ENCODE measurements at regions not wholly inside any gene's neighbourhood (a gene's known extent, or its start where the extent isn't known, plus 50 kb on each side); places are given as distances from the start of the nearest gene placed in this dataset.

DNA sequence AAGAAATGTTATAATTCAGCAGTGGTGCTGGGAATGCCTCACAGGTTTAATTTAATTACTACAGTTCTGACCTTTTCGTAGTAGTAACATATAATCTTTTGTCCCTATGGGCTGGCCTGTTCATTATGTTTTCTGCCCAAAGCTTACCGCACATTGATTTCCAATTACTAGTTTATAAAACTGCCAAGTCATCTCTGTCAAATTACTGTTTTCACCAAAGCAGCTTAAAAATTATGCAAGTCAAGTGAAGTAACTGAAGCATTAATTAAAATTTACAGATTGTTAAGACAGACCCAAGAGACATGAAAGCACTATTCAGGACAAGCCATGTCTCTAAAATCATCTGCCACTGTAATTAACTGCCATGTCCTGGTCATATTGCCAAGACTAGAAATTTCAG is 93.9 kb upstream of the FTMT start:
- no peak for DNase-seq

DNA sequence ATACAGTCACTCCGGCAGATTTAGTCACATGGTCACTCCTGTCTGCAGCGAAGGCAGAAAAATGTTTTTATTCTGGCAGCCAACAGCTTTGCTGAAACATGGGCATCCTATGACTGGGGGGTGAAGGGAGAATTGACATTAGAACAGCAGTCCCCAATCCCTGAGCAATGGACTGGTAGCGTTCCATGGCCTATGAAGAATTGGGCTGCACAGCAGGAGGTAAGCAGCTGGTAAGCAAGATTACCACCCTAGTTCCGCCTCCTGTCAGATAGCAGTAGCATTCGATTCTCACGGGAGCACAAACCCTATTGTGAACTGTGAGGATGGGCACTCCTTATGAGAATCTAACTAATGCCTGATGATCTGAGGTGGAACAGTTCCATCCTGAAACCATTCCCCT is 93.1 kb upstream of the FTMT start:
- DNase-seq = no peak

DNA sequence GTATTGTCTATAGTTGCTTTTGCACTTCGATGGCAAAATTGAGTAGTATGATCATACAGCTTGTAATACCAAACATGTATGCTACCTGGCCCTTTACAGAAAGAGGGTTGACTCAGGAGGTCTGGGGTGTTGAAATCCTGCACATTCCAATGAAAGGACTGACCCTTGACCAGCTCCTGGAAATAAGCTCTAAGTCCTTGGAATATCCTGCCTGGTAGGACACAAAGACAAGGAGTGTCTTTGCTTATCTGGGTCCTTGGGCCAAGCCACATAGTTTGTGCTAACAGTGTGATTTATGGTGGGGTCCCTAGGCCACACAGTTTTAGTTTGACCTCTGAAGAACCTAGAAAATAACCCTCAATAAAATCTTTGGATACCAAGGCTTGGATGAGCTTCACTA is 89.3 kb upstream of the FTMT start:
- DNase-seq = no peak

DNA sequence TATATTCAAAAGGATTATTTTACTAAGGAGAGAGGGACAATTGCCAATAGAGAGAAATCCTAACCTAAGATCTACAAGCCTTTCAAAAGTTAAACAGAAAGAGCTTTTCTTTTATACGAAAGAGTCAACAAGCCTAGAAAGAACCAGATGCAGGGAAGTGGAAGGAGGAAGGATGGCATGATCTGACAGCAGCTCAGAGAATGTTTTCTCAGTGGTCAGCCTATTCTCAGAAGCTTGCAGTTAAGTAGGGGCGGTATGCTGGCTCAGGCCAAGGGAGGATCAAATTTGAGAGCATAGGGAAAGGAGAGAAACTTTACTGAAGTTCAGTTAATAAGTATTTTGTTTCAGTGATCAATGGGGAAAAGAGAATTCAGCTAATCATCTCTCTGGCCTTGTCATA is 88.0 kb upstream of the FTMT start:
- no peak for DNase-seq

DNA sequence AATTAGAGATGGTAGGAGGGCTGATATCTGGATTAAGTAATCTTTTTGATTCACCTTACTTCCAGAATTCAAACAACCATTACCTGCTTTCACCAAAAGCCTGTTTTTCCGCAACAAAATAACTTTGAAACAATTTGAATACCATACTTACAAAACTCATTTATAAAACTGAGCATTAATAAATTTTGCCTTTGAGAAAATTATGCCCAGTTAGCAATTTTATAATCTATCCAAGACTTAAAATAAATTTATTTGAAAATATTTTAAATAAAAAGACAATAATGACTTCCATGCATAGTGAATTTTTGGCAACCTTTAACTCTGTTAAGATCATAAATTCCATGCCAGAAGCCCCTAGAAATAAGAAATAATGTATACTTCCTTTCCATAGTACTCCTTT is 71.3 kb upstream of the FTMT start:
- no peak for DNase-seq

DNA sequence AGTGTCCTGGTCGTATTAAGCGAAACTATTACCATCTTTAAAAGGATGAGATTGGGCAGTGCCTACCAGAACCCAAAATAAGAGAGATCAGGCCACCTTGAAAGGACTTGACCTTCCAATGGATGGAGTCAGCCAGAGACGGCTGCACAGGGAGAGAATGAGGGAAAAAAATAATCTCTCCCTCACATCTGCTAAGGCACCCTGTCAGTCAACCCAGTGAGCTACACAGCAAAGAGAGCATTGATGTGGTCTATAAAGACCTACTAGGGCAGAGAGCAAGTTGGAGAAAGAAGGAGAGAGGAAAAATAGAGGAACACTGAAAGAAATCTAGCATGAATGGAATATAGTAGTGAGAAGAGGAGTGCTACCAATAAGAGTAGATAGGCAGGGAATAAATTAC is 68.0 kb upstream of the FTMT start:
- DNase-seq = no peak

DNA sequence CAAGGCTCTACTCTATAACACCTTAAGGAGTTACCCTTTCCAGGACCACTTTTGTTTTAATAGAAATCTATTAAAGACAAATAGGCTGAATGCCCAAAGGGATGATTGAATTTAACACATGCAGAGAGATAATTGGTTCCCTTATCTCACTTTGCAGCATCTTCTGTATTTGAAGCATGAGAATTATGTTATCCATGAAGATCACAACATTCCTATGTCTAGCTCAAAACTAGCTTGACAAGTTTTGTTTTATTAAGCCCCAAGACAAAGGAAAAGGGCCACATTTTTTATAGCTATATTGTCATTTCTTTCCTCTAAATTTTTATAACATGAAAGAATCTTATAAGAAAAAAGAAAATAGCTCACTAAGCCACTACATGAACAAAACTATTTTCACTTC is 57.9 kb upstream of the FTMT start:
- DNase-seq = no peak

DNA sequence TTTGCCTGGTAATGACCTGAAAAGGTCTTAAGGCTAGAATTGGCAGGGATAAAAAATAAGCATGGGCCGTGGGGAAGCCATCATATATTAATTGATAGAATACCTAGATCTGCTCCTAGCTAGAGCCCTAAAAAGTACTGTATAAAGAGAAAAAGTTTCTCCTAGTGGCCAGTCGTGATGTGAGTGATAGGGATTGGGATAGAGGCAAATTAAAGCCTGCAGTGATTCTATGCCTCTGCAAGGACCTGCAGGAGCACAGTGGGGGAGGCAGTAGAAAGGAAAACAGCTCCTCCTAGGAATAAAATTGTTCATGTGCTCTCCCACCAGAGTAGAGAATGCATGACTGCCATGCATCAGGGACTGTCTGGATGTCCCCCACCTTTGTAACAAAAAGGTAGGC is 56.2 kb upstream of the FTMT start:
- DNase-seq = no peak

DNA sequence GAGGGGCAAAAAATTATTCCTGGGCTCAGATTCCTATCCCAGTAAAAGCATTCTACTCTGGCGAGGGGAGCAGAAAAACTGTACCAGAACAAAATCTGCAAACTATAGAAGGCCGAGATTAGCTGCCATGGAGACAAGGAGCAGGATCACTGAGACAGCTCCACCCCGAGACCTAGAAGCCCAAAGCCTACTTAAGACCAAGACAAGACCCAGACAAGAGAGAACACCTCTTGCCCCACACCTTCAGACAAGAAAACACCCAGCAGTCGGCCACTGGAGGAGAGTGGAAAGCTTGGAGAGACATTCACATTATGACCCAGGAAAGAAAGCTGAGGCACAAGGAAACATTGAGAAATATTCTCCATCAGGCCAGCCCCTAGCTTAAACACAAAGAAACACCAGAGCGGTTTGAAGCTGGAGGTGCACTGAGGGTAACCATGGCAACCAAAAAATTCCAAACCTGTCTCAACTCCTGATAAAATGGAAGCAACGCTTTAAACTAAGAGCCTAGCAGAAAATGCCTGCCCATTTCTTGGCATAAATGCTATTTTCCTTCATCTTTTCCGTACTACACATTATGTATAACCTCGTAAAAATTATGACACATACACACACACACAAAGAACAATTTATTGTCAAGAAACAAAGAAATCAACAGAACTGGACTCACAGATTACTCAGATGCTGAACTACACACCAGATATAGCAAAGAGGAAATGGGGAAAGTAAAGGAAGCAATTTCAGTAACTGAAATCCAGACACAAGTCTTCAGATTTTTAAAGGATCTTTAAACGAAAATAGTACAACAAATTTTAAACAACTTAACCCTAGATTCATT is 53.8 kb upstream of the FTMT start:
- no peak for DNase-seq
